GM18858 (cell line): ENCODE measurements at regions not wholly inside any gene's neighbourhood (a gene's known extent, or its start where the extent isn't known, plus 50 kb on each side); places are given as distances from the start of the nearest gene placed in this dataset.
"Not testable (repeated sequence)": the region's sequence is repeated elsewhere in the genome, so short reads cannot be mapped to it uniquely, and the experiment has no call there.

ENCODE experiments used
- ATAC-seq: cut with Tn5 transposase; IDR thresholded peaks from one replicate; pipeline ENCODE4 v1.9.1; 2021; ENCODE audit not compliant: unreplicated experiment

- no peak for ATAC-seq
Observed at GRCh38 chr2:136334967-136335366, 217.0 kb upstream of the CXCR4 start.

GRCh38 chr2:136332436-136333095, 214.6 kb upstream of the CXCR4 start:
- no peak for ATAC-seq

GRCh38 chr2:136331226-136331625, 213.3 kb upstream of the CXCR4 start:
- ATAC-seq = no peak

- ATAC-seq = no peak
Observed at GRCh38 chr2:136328207-136328795, 210.4 kb upstream of the CXCR4 start.

GRCh38 chr2:136327162-136327852, 209.4 kb upstream of the CXCR4 start:
- ATAC-seq = peak; percentile 67

GRCh38 chr2:136325844-136326331, 207.9 kb upstream of the CXCR4 start:
- ATAC-seq = no peak

- no peak for ATAC-seq
Observed at GRCh38 chr2:136324966-136325365, 207.0 kb upstream of the CXCR4 start.

- no peak for ATAC-seq
Observed at GRCh38 chr2:136323935-136324334, 206.0 kb upstream of the CXCR4 start.

- no peak for ATAC-seq
Observed at GRCh38 chr2:136323195-136323594, 205.2 kb upstream of the CXCR4 start.

- no peak for ATAC-seq
Observed at GRCh38 chr2:136322428-136322827, 204.5 kb upstream of the CXCR4 start.

- no peak for ATAC-seq
Observed at GRCh38 chr2:136319651-136320050, 201.7 kb upstream of the CXCR4 start.

- ATAC-seq = no peak
Observed at GRCh38 chr2:136319237-136319636, 201.3 kb upstream of the CXCR4 start.

- ATAC-seq = no peak
Observed at GRCh38 chr2:136314240-136314639, 196.3 kb upstream of the CXCR4 start.

- not testable (repeated sequence) for ATAC-seq
Observed at GRCh38 chr2:136312568-136312967, 194.6 kb upstream of the CXCR4 start.

GRCh38 chr2:136310797-136311603, 193.1 kb upstream of the CXCR4 start:
- ATAC-seq = no peak

GRCh38 chr2:136310005-136310495, 192.1 kb upstream of the CXCR4 start:
- no peak for ATAC-seq

- no peak for ATAC-seq
Observed at GRCh38 chr2:136308611-136309010, 190.7 kb upstream of the CXCR4 start.

GRCh38 chr2:136306836-136307235, 188.9 kb upstream of the CXCR4 start:
- ATAC-seq = no peak

GRCh38 chr2:136305517-136306192, 187.7 kb upstream of the CXCR4 start:
- peak; percentile 97 for ATAC-seq

- ATAC-seq = no peak
Observed at GRCh38 chr2:136301006-136301405, 183.1 kb upstream of the CXCR4 start.

GRCh38 chr2:136298631-136299030, 180.7 kb upstream of the CXCR4 start:
- no peak for ATAC-seq
